ENCODE measurements at regions not wholly inside any gene's neighbourhood (a gene's known extent, or its start where the extent isn't known, plus 50 kb on each side); places are given as distances from the start of the nearest gene placed in this dataset.

DNA sequence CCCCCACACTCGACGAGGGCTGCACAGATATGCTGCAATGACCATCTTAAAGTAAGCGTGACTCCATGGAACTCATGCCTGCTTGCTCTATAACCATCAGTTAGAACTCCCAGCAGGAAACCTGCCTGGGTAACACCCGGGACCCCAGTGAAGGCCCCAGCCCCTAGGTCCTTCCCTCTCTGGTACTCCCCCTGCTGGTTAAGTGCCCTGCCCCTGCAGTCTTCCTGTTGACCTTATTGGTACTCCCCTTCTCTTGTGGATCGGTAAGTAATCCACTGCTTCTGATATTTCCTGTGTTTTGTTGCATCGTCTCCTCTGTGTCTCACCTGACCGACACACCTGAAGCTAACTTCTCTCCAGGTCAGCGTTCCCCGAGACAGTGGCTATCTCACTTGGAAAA lies 104.8 kb upstream of the COG2 start:
- no peak for ATAC-seq (ENCODE audit: insufficient read depth, low FRiP score)
- WGBS, 2 donors, result 68 to 72% methylated on average over 9 of the region's 9 CpGs
- no peak overlapping the region for H3K27ac ChIP-seq (ENCODE audit: low read depth in 1 of 2, low read length in 1 of 2)
- H3K4me3 ChIP-seq, result no peak overlapping the region
- H3K27me3 ChIP-seq (ENCODE audit: control insufficient read depth in 3 of 3, insufficient read depth in 3 of 3, low read length in 2 of 3), result no peaks in the 10 kb centered on the region
- no peak for DNase-seq
- TF ChIP-seq, protein P1, sequence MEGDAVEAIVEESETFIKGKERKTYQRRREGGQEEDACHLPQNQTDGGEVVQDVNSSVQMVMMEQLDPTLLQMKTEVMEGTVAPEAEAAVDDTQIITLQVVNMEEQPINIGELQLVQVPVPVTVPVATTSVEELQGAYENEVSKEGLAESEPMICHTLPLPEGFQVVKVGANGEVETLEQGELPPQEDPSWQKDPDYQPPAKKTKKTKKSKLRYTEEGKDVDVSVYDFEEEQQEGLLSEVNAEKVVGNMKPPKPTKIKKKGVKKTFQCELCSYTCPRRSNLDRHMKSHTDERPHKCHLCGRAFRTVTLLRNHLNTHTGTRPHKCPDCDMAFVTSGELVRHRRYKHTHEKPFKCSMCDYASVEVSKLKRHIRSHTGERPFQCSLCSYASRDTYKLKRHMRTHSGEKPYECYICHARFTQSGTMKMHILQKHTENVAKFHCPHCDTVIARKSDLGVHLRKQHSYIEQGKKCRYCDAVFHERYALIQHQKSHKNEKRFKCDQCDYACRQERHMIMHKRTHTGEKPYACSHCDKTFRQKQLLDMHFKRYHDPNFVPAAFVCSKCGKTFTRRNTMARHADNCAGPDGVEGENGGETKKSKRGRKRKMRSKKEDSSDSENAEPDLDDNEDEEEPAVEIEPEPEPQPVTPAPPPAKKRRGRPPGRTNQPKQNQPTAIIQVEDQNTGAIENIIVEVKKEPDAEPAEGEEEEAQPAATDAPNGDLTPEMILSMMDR (IDR thresholded peaks at IDR 0.05; ENCODE audit: control extremely low read depth, extremely low read depth), result no peak
- peaks cover 0 to 3% (median 2%) of the 10 kb centered on the region in 4 donors for H3K9me3 ChIP-seq (ENCODE audit: control insufficient read depth in 4 of 4, insufficient read depth in 3 of 4, low read length in 3 of 4)
- H3K4me1 ChIP-seq (ENCODE audit: control insufficient read depth in 5 of 5, insufficient read depth in 5 of 5, low read length in 5 of 5), result peaks cover 0 to 8% (median 0%) of the 10 kb centered on the region in 5 donors
- H3K9ac ChIP-seq (ENCODE audit: insufficient read depth in 1 of 2, low read length in 2 of 2), result no peak overlapping the region
- H3K36me3 ChIP-seq (ENCODE audit: control insufficient read depth in 4 of 4, insufficient read depth in 4 of 4, low read length in 4 of 4), result no peaks in the 10 kb centered on the region

GRCh38 chr1:230536641-230537155 lies 105.6 kb upstream of the COG2 start:
- Histone ChIP-seq H3K9ac (ENCODE audit: insufficient read depth in 1 of 2, low read length in 2 of 2) (no peak overlapping the region), H3K27me3 (ENCODE audit: control insufficient read depth in 3 of 3, insufficient read depth in 3 of 3, low read length in 2 of 3) (no peaks in the 10 kb centered on the region), H3K9me3 (ENCODE audit: control insufficient read depth in 4 of 4, insufficient read depth in 3 of 4, low read length in 3 of 4) (peaks cover 0 to 3% (median 2%) of the 10 kb centered on the region in 4 donors), H3K27ac (ENCODE audit: low read depth in 1 of 2, low read length in 1 of 2) (no peak overlapping the region), H3K4me3 (no peak overlapping the region), H3K4me1 (ENCODE audit: control insufficient read depth in 5 of 5, insufficient read depth in 5 of 5, low read length in 5 of 5) (peaks cover 0 to 8% (median 0%) of the 10 kb centered on the region in 5 donors), H3K36me3 (ENCODE audit: control insufficient read depth in 4 of 4, insufficient read depth in 4 of 4, low read length in 4 of 4) (no peaks in the 10 kb centered on the region)
- TF ChIP-seq, protein P1 (IDR thresholded peaks at IDR 0.05; ENCODE audit: control extremely low read depth, extremely low read depth), result no peak
- DNase-seq, result no peak
- no peak for ATAC-seq (ENCODE audit: insufficient read depth, low FRiP score)
- WGBS, 2 donors, result 79 to 93% methylated on average over 1 of the region's 1 CpG

GRCh38 chr1:230534224-230534623 lies 108.1 kb upstream of the COG2 start:
- no peak overlapping the region for H3K9ac ChIP-seq (ENCODE audit: insufficient read depth in 1 of 2, low read length in 2 of 2)
- no peaks in the 10 kb centered on the region for H3K4me1 ChIP-seq (ENCODE audit: control insufficient read depth in 5 of 5, insufficient read depth in 5 of 5, low read length in 5 of 5)
- H3K4me3 ChIP-seq, result no peak overlapping the region
- no peak overlapping the region for H3K27ac ChIP-seq (ENCODE audit: low read depth in 1 of 2, low read length in 1 of 2)
- H3K9me3 ChIP-seq (ENCODE audit: control insufficient read depth in 4 of 4, insufficient read depth in 3 of 4, low read length in 3 of 4), result peaks cover 0 to 3% (median under 1%) of the 10 kb centered on the region in 4 donors
- TF ChIP-seq, protein P1 (IDR thresholded peaks at IDR 0.05; ENCODE audit: control extremely low read depth, extremely low read depth), result no peak
- ATAC-seq (ENCODE audit: insufficient read depth, low FRiP score) (no peak), DNase-seq (no peak)
- H3K36me3 ChIP-seq (ENCODE audit: control insufficient read depth in 4 of 4, insufficient read depth in 4 of 4, low read length in 4 of 4), result no peaks in the 10 kb centered on the region
- 71 to 88% methylated on average over 2 of the region's 2 CpGs for WGBS, 2 donors
- no peaks in the 10 kb centered on the region for H3K27me3 ChIP-seq (ENCODE audit: control insufficient read depth in 3 of 3, insufficient read depth in 3 of 3, low read length in 2 of 3)

- no peak for ATAC-seq (ENCODE audit: insufficient read depth, low FRiP score)
- no peak overlapping the region for H3K27ac ChIP-seq (ENCODE audit: low read depth in 1 of 2, low read length in 1 of 2)
Observed at GRCh38 chr1:230531103-230531502, 105.0 kb upstream of the PGBD5 start.

More at GRCh38 chr1:230531103-230531502, 105.0 kb upstream of the PGBD5 start:
- DNase-seq, result no peak
- Histone ChIP-seq H3K36me3 (ENCODE audit: control insufficient read depth in 4 of 4, insufficient read depth in 4 of 4, low read length in 4 of 4) (no peaks in the 10 kb centered on the region), H3K27me3 (ENCODE audit: control insufficient read depth in 3 of 3, insufficient read depth in 3 of 3, low read length in 2 of 3) (no peaks in the 10 kb centered on the region), H3K9me3 (ENCODE audit: control insufficient read depth in 4 of 4, insufficient read depth in 3 of 4, low read length in 3 of 4) (peaks cover 0 to 6% (median 3%) of the 10 kb centered on the region in 4 donors), H3K4me3 (no peak overlapping the region), H3K9ac (ENCODE audit: insufficient read depth in 1 of 2, low read length in 2 of 2) (no peak overlapping the region), H3K4me1 (ENCODE audit: control insufficient read depth in 5 of 5, insufficient read depth in 5 of 5, low read length in 5 of 5) (no peaks in the 10 kb centered on the region)
- TF ChIP-seq, protein P1 (IDR thresholded peaks at IDR 0.05; ENCODE audit: control extremely low read depth, extremely low read depth), result no peak
